T-helper 1 cell treated with Interleukin-12 subunit alpha and Interleukin-12 subunit beta and Interleukin-4 antibody, amounts not matched to agents 30 μg/mL and 1 μg/mL, for 36 hours (primary cell): ENCODE measurements at regions not wholly inside any gene's neighbourhood (a gene's known extent, or its start where the extent isn't known, plus 50 kb on each side); places are given as distances from the start of the nearest gene placed in this dataset.

Experiments used
- H3K27ac Mint-ChIP-seq: one replicate; pipeline ENCODE4 v1.8.0; 2021; ENCODE audit warnings: mild to moderate bottlenecking, mixed read lengths
- H3K27me3 Mint-ChIP-seq: one replicate; pipeline ENCODE4 v1.8.0; 2021; ENCODE audit warnings: low read depth, mixed read lengths
- H3K36me3 Mint-ChIP-seq: one replicate; pipeline ENCODE4 v1.8.0; 2021; ENCODE audit warnings: low read depth, mixed read lengths
- H3K4me1 Mint-ChIP-seq: one replicate; pipeline ENCODE4 v1.8.0; 2021; ENCODE audit warnings: low read depth, mixed read lengths
- H3K4me3 Mint-ChIP-seq: one replicate; pipeline ENCODE4 v1.8.0; 2021; ENCODE audit warnings: mild to moderate bottlenecking, moderate library complexity, mixed read lengths
- H3K9me3 Mint-ChIP-seq: one replicate; pipeline ENCODE4 v1.8.0; 2021; ENCODE audit warnings: mixed read lengths

DNA sequence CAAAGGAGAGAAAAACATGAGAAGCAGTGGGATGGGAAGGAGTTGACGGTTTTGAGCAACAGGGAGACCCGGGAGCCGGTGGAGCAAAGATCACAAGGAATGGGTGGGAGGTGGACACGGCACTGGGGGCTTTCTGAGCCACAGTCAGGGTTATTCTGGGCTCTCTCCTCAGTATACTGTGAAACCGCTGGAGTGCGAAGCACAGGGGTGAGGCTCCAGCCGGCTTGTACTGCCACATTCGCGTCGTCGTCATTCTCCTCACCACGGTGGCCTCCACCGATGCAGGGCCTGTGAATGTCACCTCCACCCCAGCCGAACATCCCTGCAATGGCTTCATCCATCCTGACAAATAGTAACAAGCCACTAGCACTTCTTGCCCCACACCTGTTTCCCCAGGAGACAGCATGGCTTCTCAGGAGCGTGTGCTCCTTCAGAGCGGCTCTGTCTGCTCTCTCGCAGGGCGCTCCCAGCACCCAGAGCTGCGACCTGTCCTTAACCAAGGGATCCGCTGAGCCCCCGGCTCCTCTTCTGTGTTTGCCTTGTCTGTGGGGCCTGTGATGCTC, 1165.3 kb downstream of the TBC1D22A start:
- no peaks in the 10 kb centered on the region for H3K36me3 Mint-ChIP-seq
- no peaks in the 10 kb centered on the region for H3K27me3 Mint-ChIP-seq
- H3K9me3 Mint-ChIP-seq: no peaks in the 10 kb centered on the region
- H3K27ac Mint-ChIP-seq: no peak overlapping the region
- H3K4me1 Mint-ChIP-seq: no peaks in the 10 kb centered on the region
- H3K4me3 Mint-ChIP-seq: no peak overlapping the region

DNA sequence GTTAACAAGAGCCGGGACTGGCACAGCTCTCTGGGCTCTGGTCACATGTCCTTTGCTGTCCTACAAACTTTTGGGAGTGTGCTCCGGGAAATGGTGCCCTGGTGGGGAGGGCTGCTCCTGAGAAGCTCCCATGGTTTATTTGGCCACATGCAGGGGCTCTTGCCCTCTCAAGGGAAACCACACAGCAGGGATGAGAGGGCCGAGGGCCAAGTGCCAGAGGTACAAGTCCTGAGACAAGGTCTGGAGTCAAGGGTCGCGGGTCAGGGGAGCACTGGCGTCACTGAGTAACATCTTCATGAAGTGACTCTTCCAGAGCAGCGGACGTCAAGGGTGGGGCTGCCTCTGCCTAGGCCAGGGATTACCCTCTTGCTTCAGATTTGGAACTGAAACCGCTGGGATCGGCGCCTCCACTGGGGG, 1160.6 kb downstream of the TBC1D22A start:
- no peak overlapping the region for H3K4me3 Mint-ChIP-seq
- no peaks in the 10 kb centered on the region for H3K9me3 Mint-ChIP-seq
- no peaks in the 10 kb centered on the region for H3K36me3 Mint-ChIP-seq
- H3K4me1 Mint-ChIP-seq: peaks cover 3% of the 10 kb centered on the region
- H3K27me3 Mint-ChIP-seq: peaks cover 5% of the 10 kb centered on the region
- no peak overlapping the region for H3K27ac Mint-ChIP-seq

DNA sequence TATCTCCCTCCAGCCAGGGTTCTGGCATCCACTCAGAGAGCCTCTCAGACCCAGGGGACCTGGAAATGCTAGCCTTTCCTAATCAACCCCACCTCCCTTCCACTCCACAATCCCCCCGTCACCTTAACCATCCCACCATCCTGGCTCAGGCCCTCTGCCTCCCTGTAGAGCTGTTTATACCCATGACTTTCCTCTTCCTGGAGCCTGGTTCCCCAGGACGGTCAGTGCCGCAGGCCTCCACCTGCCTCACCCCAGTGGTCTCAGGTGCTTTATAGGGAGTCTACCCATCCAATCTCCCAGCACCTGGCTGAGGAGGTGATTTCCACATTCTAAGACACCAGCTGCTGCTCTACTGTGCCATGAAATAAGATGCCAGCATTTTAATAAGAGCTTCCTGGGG, 1159.5 kb downstream of the TBC1D22A start:
- H3K4me3 Mint-ChIP-seq: no peak overlapping the region
- no peak overlapping the region for H3K27ac Mint-ChIP-seq
- H3K27me3 Mint-ChIP-seq: peaks cover 5% of the 10 kb centered on the region
- H3K4me1 Mint-ChIP-seq: peaks cover 3% of the 10 kb centered on the region
- no peaks in the 10 kb centered on the region for H3K36me3 Mint-ChIP-seq
- H3K9me3 Mint-ChIP-seq: no peaks in the 10 kb centered on the region

DNA sequence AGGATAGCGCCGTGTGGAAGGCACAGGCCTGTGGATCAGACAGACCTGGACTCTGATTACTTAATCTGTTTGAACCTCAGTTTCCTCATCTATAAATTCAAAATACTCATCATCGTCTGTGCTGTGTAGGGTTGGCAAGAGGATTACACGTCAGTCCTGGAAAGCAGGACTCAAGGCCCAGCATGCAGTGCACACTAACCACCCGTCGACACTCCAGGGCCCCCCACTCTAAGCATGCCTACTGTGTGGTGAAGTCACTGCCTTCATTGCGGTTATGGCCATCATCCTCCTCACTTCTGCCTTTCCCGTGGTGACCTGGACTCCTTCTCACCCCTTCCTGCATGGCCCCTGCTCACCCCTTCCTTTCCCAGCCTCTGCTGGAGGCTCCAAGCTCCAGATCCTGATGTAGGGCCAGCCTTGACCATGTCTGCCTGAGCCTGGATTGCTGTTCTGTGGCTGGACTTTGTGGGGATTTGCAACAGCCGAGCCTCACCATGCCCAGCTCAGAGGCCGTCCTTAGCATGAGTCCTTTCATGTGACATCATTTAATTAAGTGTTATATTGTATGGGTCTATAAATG, 1158.0 kb downstream of the TBC1D22A start:
- Mint-ChIP-seq H3K4me1 (peaks cover 3% of the 10 kb centered on the region), H3K4me3 (no peak overlapping the region), H3K36me3 (no peaks in the 10 kb centered on the region), H3K27me3 (peaks cover 5% of the 10 kb centered on the region), H3K27ac (no peak overlapping the region), H3K9me3 (no peaks in the 10 kb centered on the region)

DNA sequence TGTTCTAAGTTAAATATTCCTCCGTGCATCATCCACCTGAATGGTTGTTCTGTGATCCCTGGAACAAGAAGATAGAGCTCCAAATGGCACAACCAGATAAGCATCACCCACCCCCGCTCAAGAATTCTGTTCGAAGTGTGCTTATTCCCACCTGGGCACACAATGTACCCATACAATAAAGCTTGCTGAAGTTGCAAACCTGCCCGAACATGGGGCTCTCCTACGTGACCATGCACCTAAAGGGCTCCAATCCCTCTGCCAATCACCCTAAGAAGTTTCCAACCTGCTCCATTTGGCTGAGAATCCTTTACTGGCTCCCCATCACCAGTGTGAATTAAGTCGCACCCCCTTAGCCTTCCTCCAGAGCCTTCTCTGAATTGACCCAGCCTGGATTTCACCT, 1157.4 kb downstream of the TBC1D22A start:
- Mint-ChIP-seq H3K36me3 (no peaks in the 10 kb centered on the region), H3K4me1 (peaks cover 3% of the 10 kb centered on the region), H3K27me3 (peaks cover 5% of the 10 kb centered on the region), H3K9me3 (no peaks in the 10 kb centered on the region), H3K27ac (no peak overlapping the region), H3K4me3 (no peak overlapping the region)

DNA sequence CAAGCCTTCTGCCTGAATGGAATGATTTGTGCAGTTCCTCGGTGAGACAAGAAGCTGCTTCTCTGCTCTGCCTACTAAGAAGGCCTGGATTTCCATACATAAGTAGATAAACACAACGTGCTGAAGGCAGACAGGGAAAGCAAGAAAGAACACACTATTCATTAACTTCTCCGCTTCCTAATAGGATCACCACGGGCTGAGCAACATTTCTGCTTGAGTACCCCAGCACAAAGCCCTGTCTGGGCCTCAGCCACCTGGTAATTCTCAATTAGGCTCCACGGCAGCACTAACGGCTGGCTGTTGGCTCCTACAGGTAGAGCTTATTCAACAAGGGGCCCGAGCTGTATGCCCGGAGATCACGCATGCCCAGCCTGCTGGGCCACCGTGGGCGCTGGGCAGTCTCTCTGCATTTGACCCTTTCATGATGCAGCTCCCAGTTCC, 1156.6 kb downstream of the TBC1D22A start:
- Mint-ChIP-seq H3K4me3 (no peak overlapping the region), H3K9me3 (no peaks in the 10 kb centered on the region), H3K4me1 (peaks cover 3% of the 10 kb centered on the region), H3K27me3 (peaks cover 5% of the 10 kb centered on the region), H3K36me3 (no peaks in the 10 kb centered on the region), H3K27ac (no peak overlapping the region)

DNA sequence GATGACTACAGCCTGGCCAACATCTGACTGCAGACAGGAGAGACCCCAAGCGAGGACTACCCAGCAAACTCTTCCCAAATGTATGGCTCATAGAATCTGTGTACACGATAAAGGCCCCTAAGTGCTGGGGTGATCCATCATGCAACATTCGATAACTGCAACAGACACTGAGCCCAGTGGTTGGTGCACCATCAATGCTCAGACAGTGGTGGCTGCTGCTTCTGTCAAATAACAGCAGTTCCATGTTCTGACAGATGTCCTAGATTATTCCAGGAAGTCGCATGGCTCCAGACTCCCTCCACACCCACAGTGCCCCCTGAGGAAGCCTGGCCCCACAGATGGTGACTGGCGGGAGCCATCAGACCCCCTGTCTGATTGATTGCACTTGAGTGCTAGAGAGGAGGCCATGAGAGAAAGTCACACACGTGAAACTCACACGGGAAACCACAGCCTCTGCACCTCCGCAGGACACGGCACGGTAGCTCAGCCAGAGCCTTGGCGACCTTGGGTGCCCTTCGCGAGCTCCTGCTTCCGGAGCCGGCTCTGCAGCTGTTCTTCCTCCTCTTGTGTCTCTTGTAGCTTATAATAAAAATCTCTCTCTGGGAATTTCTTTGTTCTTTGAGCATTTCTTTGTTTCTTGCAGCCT, 1155.9 kb downstream of the TBC1D22A start:
- no peaks in the 10 kb centered on the region for H3K36me3 Mint-ChIP-seq
- H3K27me3 Mint-ChIP-seq: peaks cover 5% of the 10 kb centered on the region
- no peaks in the 10 kb centered on the region for H3K9me3 Mint-ChIP-seq
- peaks cover 3% of the 10 kb centered on the region for H3K4me1 Mint-ChIP-seq
- H3K27ac Mint-ChIP-seq: no peak overlapping the region
- no peak overlapping the region for H3K4me3 Mint-ChIP-seq

DNA sequence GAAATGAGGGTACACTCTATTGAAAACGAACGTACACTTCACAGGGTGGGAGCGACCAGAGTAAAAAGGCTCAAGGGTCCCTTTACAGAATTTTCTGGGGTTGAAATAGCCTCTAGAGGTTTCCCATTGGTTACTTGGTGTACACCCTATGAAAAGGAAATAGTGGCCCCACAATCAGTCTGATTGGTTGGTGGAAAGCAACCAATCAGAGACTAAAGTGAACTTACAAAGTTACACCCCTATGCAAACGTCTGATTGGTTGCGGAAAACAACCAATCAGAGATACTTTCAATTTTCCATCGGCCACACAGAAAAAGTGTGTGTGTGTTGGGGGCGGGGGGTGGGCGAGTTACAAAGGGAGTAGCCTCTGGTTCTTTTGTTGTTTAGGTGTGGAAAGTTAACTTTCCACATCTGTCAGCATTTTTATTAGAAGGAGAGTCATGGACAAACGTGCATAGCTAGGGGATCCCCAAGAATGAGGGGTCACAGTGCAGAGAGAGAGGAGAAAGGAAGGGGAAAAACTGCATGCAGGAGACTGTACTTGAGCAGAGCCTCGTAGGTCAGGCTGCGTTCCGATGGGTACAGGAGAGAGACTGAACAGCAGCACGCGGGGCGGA, 1152.1 kb downstream of the TBC1D22A start:
- Mint-ChIP-seq H3K27me3 (peaks cover 1% of the 10 kb centered on the region), H3K9me3 (peaks cover 15% of the 10 kb centered on the region), H3K4me1 (peaks cover 3% of the 10 kb centered on the region), H3K4me3 (no peak overlapping the region), H3K36me3 (no peaks in the 10 kb centered on the region), H3K27ac (no peak overlapping the region)

DNA sequence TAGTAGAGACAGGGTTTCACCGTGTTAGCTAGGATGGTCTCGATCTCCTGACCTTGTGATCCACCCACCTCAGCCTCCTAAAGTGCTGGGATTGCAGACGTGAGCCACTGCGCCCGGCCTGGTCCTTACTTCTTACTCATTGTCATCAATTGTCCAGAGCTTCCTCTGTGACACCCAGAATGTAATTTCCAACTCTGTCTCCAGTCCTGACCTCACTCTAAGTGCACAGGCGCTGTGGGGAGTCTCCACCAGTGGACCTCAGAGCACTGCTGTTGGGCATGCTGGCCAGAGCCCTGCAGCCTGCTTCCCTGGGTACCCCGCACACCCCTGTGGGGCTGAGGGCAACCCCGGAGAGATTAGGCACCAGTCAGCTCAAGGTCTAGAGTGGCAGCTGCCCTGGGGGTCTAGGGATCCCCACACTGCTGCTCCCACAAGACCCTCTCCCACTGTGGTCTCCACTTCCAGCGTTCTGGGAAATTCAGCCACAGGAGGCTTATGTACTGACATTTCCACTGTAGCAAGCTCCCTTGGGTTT, 1140.3 kb downstream of the TBC1D22A start:
- no peak overlapping the region for H3K27ac Mint-ChIP-seq
- H3K9me3 Mint-ChIP-seq: no peaks in the 10 kb centered on the region
- H3K4me3 Mint-ChIP-seq: no peak overlapping the region
- H3K36me3 Mint-ChIP-seq: no peaks in the 10 kb centered on the region
- H3K4me1 Mint-ChIP-seq: no peaks in the 10 kb centered on the region
- no peaks in the 10 kb centered on the region for H3K27me3 Mint-ChIP-seq

DNA sequence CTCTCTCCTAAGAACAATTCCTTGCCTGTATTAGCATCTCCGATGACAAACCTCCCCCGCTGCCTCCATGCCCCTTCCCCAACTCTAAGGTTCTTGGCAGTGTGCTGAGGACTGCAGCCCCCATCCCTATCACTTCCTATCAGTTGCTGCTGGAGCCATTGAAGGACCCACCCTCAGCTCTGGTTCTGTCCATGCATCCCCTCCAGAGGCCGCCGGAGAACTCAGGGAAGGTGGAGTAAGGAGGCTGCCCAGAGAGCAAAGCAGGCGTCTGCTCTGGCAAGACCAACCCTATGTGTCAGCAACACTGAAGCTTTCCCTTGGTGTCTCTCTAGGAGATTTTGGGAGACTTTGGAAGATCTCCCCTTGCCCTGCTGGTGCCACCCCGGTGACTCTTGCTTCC, 1139.5 kb downstream of the TBC1D22A start:
- Mint-ChIP-seq H3K9me3 (no peaks in the 10 kb centered on the region), H3K27me3 (no peaks in the 10 kb centered on the region)

DNA sequence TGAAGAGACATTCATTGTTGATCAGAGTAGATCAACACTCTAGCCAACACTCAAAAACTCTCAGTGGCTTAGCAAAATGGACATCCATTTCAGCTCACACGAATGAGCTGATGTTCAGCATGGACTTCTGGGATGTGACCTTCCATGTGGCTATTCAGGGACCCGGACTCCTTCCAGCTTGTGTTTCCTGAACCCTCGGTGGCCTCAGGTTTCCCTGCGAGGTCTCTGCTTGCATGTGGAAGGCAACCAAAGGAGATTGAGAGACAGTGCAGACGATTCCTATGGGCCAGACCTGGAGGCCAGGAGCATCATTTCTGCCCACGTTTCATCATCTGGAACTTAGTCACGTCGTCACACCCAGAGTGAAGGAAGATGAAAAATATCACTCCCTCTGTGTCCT, 1137.4 kb downstream of the TBC1D22A start:
- Mint-ChIP-seq H3K27me3 (no peaks in the 10 kb centered on the region), H3K9me3 (no peaks in the 10 kb centered on the region), H3K4me1 (no peaks in the 10 kb centered on the region), H3K4me3 (no peak overlapping the region), H3K27ac (no peak overlapping the region), H3K36me3 (no peaks in the 10 kb centered on the region)

More for the DNA sequence above, 1139.5 kb downstream of the TBC1D22A start:
- Mint-ChIP-seq H3K27ac (no peak overlapping the region), H3K4me3 (no peak overlapping the region), H3K36me3 (no peaks in the 10 kb centered on the region), H3K4me1 (no peaks in the 10 kb centered on the region)

DNA sequence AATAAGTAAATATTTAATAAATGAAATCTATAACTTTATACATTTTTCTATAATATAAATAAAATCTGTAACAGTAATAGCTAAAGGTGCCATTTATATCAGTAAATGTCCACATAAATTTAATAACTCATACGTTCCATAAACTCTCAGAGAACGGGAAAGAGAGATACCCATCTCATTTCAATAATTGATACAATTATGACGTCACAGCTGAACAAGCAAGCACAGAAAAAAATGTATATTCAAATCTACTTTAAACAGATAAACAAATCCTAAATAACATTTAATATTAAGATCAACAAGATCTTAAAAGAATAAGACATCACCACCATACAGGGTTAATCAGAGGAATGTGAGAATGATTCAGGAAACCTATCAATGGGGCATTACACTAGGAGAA, 1136.5 kb downstream of the TBC1D22A start:
- Mint-ChIP-seq H3K4me1 (no peaks in the 10 kb centered on the region), H3K27ac (no peak overlapping the region), H3K27me3 (no peaks in the 10 kb centered on the region), H3K9me3 (peaks cover 4% of the 10 kb centered on the region), H3K4me3 (no peak overlapping the region), H3K36me3 (no peaks in the 10 kb centered on the region)

DNA sequence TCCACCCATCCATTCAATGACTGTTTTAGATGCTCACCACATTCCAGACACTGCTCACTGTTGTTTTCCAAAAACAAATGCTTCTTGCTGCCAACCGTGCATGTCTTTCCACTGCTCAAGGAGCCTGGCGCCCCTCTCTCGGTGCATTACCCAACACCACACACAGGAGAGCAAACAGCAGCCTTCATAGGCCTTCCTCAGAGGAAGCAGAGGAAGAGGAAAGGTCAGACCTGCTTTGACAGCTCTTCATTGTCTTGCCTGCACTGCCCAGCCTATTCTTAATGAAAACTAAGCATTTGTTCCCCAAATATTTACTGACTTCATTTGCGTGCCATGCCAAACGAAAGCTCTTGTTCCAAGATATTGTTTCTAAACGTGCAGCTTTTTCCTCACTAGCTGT, 1129.2 kb downstream of the TBC1D22A start:
- H3K27ac Mint-ChIP-seq: no peak overlapping the region
- H3K4me3 Mint-ChIP-seq: no peak overlapping the region
- H3K9me3 Mint-ChIP-seq: peaks cover 4% of the 10 kb centered on the region
- no peaks in the 10 kb centered on the region for H3K27me3 Mint-ChIP-seq
- H3K4me1 Mint-ChIP-seq: no peaks in the 10 kb centered on the region
- H3K36me3 Mint-ChIP-seq: no peaks in the 10 kb centered on the region

DNA sequence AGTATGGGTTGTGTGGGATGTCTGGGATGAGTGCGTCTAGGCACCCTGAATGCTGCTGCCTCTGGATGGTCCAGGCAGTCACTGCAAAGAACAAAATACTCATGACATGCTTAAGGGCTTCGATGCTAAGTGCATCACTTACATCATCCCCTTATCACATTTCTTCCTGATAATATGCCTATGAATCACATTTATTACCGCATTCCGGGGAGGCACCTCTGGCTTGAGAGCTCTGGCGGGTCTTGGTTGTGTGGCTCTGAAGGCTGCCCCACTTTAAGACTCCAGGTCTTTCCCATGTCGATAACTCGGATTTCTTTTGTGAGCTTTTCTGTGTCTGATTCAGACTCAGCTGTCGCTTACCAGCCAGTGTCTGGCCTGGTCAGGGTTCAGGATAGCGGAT, 1126.4 kb downstream of the TBC1D22A start:
- H3K27me3 Mint-ChIP-seq: no peaks in the 10 kb centered on the region
- no peaks in the 10 kb centered on the region for H3K9me3 Mint-ChIP-seq
- no peak overlapping the region for H3K27ac Mint-ChIP-seq
- no peaks in the 10 kb centered on the region for H3K36me3 Mint-ChIP-seq
- H3K4me1 Mint-ChIP-seq: no peaks in the 10 kb centered on the region
- no peak overlapping the region for H3K4me3 Mint-ChIP-seq

DNA sequence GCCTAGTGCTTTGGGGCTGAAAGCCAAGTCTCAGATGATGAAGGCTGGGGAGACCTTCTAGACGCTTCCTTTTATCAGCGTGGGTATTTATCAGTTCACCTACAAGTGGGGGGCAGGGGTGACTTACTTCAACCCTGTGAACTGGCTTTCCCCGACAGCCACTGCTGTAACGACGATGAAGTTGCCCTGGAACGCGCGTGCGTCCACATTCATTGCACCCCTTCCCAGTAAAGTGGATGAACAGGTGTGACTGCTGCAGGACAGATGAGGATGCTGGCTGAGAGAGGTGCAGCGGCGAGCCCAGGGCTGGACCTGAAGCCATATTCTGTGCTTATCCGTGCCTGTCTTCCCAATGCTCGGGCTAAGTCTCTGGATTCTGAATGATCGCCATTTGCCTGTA, 1122.3 kb downstream of the TBC1D22A start:
- Mint-ChIP-seq H3K36me3 (no peaks in the 10 kb centered on the region), H3K27ac (no peak overlapping the region), H3K9me3 (no peaks in the 10 kb centered on the region)

More for the DNA sequence above, 1122.3 kb downstream of the TBC1D22A start:
- Mint-ChIP-seq H3K4me1 (no peaks in the 10 kb centered on the region), H3K4me3 (no peak overlapping the region), H3K27me3 (no peaks in the 10 kb centered on the region)
